ENCODE measurements at regions not wholly inside any gene's neighbourhood (a gene's known extent, or its start where the extent isn't known, plus 50 kb on each side); places are given as distances from the start of the nearest gene placed in this dataset.

DNA sequence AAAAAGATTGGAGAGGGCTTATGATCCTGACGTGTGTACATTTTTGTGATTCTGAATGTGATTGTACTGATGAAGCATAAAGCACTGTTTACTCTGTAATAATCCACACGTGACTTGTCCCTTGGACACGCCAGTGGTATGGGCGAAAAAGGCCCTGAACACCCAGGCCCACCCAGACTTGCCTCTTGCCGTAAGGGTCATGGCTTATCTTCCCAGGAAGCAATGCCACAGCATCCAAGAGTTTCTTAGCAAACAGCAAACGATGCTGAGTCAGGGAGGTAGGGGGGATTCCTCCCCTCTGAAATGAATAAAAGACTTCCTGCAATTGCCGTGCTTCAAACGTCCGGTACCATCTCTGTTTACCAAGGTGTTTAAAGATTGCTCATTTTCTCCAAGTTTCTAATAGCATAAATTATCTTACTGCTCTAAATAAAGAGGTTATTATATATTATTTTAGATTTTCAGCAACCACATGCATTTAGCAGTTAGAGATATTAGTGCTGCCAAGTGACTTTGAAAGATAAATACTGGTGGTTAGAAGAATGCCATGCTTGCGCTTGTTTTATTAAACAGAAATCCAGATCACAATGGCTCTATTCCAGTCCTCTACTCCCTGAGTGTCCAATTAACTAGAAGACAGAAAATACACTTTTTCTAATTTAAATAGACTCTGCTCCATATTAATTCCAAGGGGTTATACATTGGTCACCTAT lies 212.8 kb upstream of the CST7 start:
- no peaks in the 10 kb centered on the region for H3K9me3 ChIP-seq (replicated peaks; ENCODE audit: control insufficient read depth, insufficient read depth, low read length)
- no peak overlapping the region for H3K4me3 ChIP-seq (replicated peaks in 1 of 3; ENCODE audit: insufficient read depth in 1 of 3, low read depth in 1 of 3, low read length in 3 of 3)
- H2AFZ ChIP-seq (ENCODE audit: low read depth, low read length), result no peak overlapping the region
- H3K9ac ChIP-seq (replicated peaks; ENCODE audit: extremely low read depth, insufficient read depth, low read length), result no peak overlapping the region
- no peaks in the 10 kb centered on the region for H4K20me1 ChIP-seq (replicated peaks; ENCODE audit: control insufficient read depth, extremely low read depth, insufficient read depth, low read length)
- no peaks in the 10 kb centered on the region for H3K79me2 ChIP-seq (ENCODE audit: control insufficient read depth, insufficient read depth, low read length)
- POLR2A ChIA-PET, result no interaction called here
- H3K27ac ChIP-seq (ENCODE audit: insufficient read depth, low read depth, low read length), result no peak overlapping the region
- no TSS peak for BruUV-seq (replicated peaks)
- CTCF ChIA-PET, result no interaction called here
- H3K4me1 ChIP-seq (ENCODE audit: control insufficient read depth, extremely low read depth, insufficient read depth, low read length), result no peaks in the 10 kb centered on the region
- dilution Hi-C loops (cut with MboI; ENCODE audit: extremely low pct_ligation_motif_present, low sequenced_read_pairs), result no loop called here
- no peaks in the 10 kb centered on the region for H3K27me3 ChIP-seq (ENCODE audit: control insufficient read depth in 2 of 2, insufficient read depth in 2 of 2, low read length in 2 of 2)
- H3K4me2 ChIP-seq (ENCODE audit: insufficient read depth, low read length), result no peak overlapping the region
- no peaks in the 10 kb centered on the region for H3K36me3 ChIP-seq (ENCODE audit: control insufficient read depth in 2 of 2, extremely low read depth in 1 of 2, insufficient read depth in 2 of 2, low read length in 2 of 2)
- intact Hi-C loops (cut with micrococcal nuclease), result no loop called here
- DNase-seq (ENCODE audit: low read depth, low spot score) (no peak), FAIRE-seq (no peak)
- TF ChIP-seq CTCF (IDR thresholded peaks at IDR 0.05; ENCODE audit: extremely low read depth in 1 of 2, insufficient read depth in 1 of 2, low read depth in 1 of 2, low read length in 2 of 2) (no peak), FOS (IDR thresholded peaks at IDR 0.05; ENCODE audit: borderline replicate concordance, insufficient read depth, low read length) (no peak), MYC (IDR thresholded peaks at IDR 0.05; ENCODE audit: low read depth, low read length) (no peak), POLR2AphosphoS5 (IDR thresholded peaks at IDR 0.05; ENCODE audit: insufficient read depth, low read depth, low read length) (no peak), GATA2 (IDR thresholded peaks at IDR 0.05; ENCODE audit: insufficient read depth, insufficient read length, low read depth, low read length) (no peak)
- H3K9me1 ChIP-seq (replicated peaks; ENCODE audit: control insufficient read depth, extremely low read depth, insufficient read depth, low read length), result no peaks in the 10 kb centered on the region

DNA sequence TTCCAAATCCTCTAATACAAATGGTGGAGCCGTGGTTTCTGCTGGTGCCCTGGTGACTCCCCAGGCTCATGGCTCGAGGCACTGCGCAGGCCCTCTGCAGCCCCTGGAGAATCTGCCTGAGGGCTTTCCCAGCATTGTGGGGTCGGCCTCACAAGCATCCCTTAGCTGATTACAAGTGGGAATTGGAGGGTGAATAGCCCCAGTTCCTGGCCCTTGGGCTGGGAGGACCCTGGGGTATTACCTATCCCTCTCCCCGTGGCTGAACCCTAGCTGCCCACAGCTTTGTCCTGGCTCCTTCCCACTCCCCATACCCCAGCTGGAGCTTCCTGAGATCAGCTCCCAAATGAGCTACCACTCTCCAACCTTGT lies 212.2 kb upstream of the CST7 start:
- Histone ChIP-seq H3K4me1 (ENCODE audit: control insufficient read depth, extremely low read depth, insufficient read depth, low read length) (no peaks in the 10 kb centered on the region), H3K4me3 (replicated peaks in 1 of 3; ENCODE audit: insufficient read depth in 1 of 3, low read depth in 1 of 3, low read length in 3 of 3) (no peak overlapping the region), H3K4me2 (ENCODE audit: insufficient read depth, low read length) (no peak overlapping the region), H3K9ac (replicated peaks; ENCODE audit: extremely low read depth, insufficient read depth, low read length) (no peak overlapping the region), H3K27me3 (ENCODE audit: control insufficient read depth in 2 of 2, insufficient read depth in 2 of 2, low read length in 2 of 2) (no peaks in the 10 kb centered on the region), H3K27ac (ENCODE audit: insufficient read depth, low read depth, low read length) (no peak overlapping the region), H3K9me1 (replicated peaks; ENCODE audit: control insufficient read depth, extremely low read depth, insufficient read depth, low read length) (no peaks in the 10 kb centered on the region), H3K9me3 (replicated peaks; ENCODE audit: control insufficient read depth, insufficient read depth, low read length) (no peaks in the 10 kb centered on the region), H2AFZ (ENCODE audit: low read depth, low read length) (no peak overlapping the region), H4K20me1 (replicated peaks; ENCODE audit: control insufficient read depth, extremely low read depth, insufficient read depth, low read length) (no peaks in the 10 kb centered on the region), H3K79me2 (ENCODE audit: control insufficient read depth, insufficient read depth, low read length) (no peaks in the 10 kb centered on the region), H3K36me3 (ENCODE audit: control insufficient read depth in 2 of 2, extremely low read depth in 1 of 2, insufficient read depth in 2 of 2, low read length in 2 of 2) (no peaks in the 10 kb centered on the region)
- intact Hi-C loops (cut with micrococcal nuclease) (no loop called here), dilution Hi-C loops (cut with MboI; ENCODE audit: extremely low pct_ligation_motif_present, low sequenced_read_pairs) (no loop called here)
- ChIA-PET CTCF (no interaction called here), POLR2A (no interaction called here)
- FAIRE-seq, result no peak
- BruUV-seq (replicated peaks), result no TSS peak
- DNase-seq (ENCODE audit: low read depth, low spot score), result no peak
- TF ChIP-seq, protein P1, sequence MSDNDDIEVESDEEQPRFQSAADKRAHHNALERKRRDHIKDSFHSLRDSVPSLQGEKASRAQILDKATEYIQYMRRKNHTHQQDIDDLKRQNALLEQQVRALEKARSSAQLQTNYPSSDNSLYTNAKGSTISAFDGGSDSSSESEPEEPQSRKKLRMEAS (IDR thresholded peaks at IDR 0.05; ENCODE audit: insufficient read depth, insufficient read length), result no peak
- no peak for TF ChIP-seq POLR2A (IDR thresholded peaks at IDR 0.05; ENCODE audit: low read depth, low read length)
- TF ChIP-seq FOS (IDR thresholded peaks at IDR 0.05; ENCODE audit: borderline replicate concordance, insufficient read depth, low read length), result no peak
- no peak for TF ChIP-seq GATA2 (IDR thresholded peaks at IDR 0.05; ENCODE audit: insufficient read depth, insufficient read length, low read depth, low read length)
- no peak for TF ChIP-seq JUN (IDR thresholded peaks at IDR 0.05; ENCODE audit: borderline replicate concordance, insufficient read depth, insufficient read length, low read depth)
- TF ChIP-seq EZH2 (IDR thresholded peaks at IDR 0.05; ENCODE audit: borderline replicate concordance, low read depth, low read length, severe bottlenecking), result no peak
- no peak for TF ChIP-seq CTCF (IDR thresholded peaks at IDR 0.05; ENCODE audit: extremely low read depth in 1 of 2, insufficient read depth in 1 of 2, low read depth in 1 of 2, low read length in 2 of 2)
- TF ChIP-seq MYC (IDR thresholded peaks at IDR 0.05; ENCODE audit: low read depth, low read length), result no peak
- TF ChIP-seq POLR2AphosphoS5 (IDR thresholded peaks at IDR 0.05; ENCODE audit: insufficient read depth, low read depth, low read length), result no peak

Data from endothelial cell of umbilical vein (primary cell).